Renal cortex interstitium (tissue), 11 donors: ENCODE measurements at regions not wholly inside any gene's neighbourhood (a gene's known extent, or its start where the extent isn't known, plus 50 kb on each side); places are given as distances from the start of the nearest gene placed in this dataset.
A peak's percentile ranks its signal among the peaks of the same experiment; 100 is the strongest.

Experiments
- DNase-seq, 11 donors: peaks; one replicate each; pipeline ENCODE4 v3.0.0-alpha.2; 2013; ENCODE audit warnings: low read depth in 9 of 11, low spot score in 4 of 11; ENCODE audit errors: extremely low read depth in 1 of 11

DNA sequence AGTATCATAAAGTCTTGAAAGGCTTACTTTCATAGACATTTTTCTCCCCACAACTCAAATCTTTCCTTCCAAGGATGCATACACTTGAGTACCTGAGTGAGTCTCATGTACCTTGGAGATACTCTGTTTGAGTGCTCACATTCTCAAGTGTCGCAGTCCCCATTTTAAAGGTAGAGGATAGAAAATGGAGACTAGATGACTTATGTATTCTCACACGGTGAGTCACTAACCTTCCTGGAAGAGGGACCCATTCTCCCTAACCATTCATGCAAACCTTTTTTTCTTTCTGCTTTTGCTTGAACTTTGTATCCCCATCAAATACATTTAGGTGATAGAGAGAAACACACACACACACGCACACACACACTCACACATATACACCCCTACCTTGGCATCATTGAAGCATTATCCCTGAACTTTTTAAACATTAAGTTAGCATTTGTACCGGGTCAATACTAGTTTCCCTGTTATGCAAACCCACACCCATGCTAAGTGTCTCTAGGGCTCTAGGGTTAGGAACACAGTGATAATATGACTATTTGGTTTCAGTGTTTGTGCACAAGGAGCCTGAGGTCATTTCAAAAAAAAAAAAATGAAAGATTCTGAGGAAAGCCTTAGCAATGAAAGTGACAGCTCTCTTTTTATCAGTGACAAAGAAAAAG lies 236.2 kb downstream of the IKZF2 start:
- DNase-seq = no peak

- no peak for DNase-seq
These were observed 237.0 kb downstream of the IKZF2 start for GRCh38 chr2:212914392-212914791.

GRCh38 chr2:212913640-212914306 lies 237.6 kb downstream of the IKZF2 start:
- DNase-seq = no peak

GRCh38 chr2:212912445-212913103 lies 238.8 kb downstream of the IKZF2 start:
- DNase-seq = no peak

GRCh38 chr2:212911011-212911410 lies 240.4 kb downstream of the IKZF2 start:
- no peak for DNase-seq

DNA sequence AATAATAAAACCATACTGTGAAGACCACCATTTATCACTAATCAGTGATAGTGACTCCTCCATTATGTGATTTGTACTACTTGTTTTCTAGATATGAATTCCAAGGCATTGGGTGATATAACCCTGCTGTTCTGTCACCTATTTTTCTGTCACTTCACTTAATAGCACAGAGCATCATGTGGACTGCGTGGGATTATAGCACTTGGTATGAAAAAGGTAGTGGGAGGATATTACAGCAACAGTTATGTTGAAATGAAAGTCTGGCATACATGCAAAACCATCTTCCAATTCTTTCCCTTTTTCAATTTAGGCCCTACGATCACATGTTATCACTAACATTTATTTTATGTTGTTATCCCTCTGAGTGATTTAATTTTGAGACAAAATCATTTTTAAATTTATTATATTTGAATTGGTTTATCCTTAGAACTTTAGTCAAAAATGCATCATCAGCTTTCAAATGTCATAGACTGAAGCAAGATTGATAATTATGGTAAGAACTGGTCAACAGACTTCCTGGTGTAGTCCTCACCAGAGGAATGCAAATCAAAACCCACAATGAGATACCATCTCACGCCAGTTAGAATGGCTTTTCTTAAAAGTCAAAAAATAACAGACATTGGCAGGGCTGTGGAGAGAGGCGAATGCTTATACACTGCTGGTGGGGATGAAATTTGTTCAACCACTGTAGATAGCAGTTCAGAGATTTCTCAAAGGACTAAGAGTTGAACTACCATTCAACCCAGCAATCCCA lies 242.6 kb downstream of the IKZF2 start:
- DNase-seq = no peak

- DNase-seq = no peak
These were observed 243.4 kb downstream of the IKZF2 start for GRCh38 chr2:212908031-212908430.

DNA sequence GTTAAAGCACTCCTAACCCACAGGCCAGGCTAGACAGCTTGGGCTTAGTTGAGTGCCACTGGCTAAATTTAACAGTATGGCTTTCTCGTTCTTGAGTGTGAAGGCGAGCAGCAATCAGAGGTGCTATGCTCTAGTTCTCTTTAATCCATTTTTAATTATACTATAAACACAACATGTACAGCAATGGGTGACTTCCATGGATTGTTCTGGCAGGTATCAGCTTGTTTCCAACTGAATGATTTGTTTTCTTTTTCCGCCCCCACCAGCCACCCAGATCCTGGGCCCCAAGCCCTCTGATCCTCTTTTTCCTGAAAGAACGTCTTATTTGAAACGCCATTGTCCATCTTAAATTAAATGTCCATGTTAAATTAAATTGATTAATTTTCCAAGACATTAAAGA lies 244.8 kb downstream of the IKZF2 start:
- DNase-seq = no peak

- no peak for DNase-seq
These were observed 245.7 kb downstream of the IKZF2 start for GRCh38 chr2:212905640-212906201.

- no peak for DNase-seq
These were observed 246.8 kb downstream of the IKZF2 start for GRCh38 chr2:212904646-212905045.

DNA sequence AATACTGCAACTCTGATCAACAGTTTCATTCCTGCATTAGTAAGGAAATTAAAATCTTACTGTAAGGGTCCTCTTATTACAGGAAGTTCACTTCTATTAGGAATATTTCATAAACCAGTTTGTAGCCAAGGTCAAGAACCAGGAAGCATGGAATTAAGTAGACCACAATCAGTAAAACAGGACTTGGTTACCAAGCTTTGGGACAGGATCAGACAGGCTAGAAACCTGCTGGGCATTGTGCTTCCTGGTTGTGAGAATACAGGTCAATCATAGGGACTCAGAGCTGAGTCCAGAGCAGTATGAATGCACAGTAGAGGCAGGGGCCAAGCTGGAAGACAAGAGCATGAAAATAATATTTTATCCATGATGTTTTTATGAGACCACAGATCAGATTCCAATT lies 248.0 kb downstream of the IKZF2 start:
- no peak for DNase-seq

GRCh38 chr2:212902421-212902820 lies 249.0 kb downstream of the IKZF2 start:
- DNase-seq = no peak

GRCh38 chr2:212901604-212902275 lies 249.7 kb downstream of the IKZF2 start:
- DNase-seq = no peak

GRCh38 chr2:212900715-212901114 lies 250.7 kb downstream of the IKZF2 start:
- DNase-seq = no peak

- DNase-seq = no peak
These were observed 253.4 kb downstream of the IKZF2 start for GRCh38 chr2:212898011-212898410.

- no peak for DNase-seq
These were observed 254.1 kb downstream of the IKZF2 start for GRCh38 chr2:212897296-212897695.

- DNase-seq = no peak
These were observed 257.4 kb downstream of the IKZF2 start for GRCh38 chr2:212894026-212894425.

- no peak for DNase-seq
These were observed 258.2 kb downstream of the IKZF2 start for GRCh38 chr2:212893216-212893615.

- peak in 4 of 11 donors; percentile 8 to 24 (median 15) for DNase-seq
These were observed 259.2 kb downstream of the IKZF2 start for GRCh38 chr2:212892193-212892592.
